Kidney glomerular epithelial cell (primary cell): ENCODE measurements at regions not wholly inside any gene's neighbourhood (a gene's known extent, or its start where the extent isn't known, plus 50 kb on each side); places are given as distances from the start of the nearest gene placed in this dataset.

Experiments
- DNase-seq: peaks from one replicate; lab custom pipeline; 2025; lab: John Stamatoyannopoulos, UW

DNA sequence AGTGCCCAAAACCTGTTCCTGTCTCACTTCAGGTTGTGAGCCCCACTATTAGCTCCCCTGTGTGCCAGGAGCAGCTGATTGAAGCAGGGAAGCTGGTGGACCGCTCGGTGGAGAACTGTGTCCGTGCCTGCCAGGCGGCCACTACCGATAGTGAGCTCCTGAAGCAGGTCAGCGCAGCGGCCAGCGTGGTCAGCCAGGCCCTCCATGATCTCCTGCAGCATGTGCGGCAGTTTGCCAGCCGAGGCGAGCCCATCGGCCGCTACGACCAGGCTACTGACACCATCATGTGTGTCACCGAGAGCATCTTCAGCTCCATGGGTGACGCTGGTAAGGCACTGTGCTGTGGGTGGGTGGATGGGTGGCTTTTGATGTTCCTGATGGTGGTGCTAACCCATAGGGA, 334.1 kb upstream of the TPM1 start:
- DNase-seq = no peak

DNA sequence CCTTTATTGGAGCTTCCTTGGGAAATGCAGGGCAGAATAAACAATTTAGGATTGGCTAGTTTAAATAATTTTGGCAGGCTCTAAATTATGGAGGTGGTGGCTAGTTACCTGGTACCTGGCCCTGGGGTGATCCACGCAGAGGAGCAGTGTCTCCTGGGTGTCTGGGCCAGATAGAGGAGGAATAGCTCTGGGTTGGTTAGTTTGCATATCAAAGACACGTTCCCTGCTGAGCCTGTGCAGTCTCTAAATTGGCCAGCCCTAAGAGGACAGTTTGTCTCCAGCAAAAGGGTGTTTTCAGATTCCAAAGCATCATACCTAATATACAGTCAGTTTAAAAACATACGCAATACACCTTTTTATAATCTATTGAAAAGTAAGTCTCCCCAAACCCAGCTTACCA, 333.3 kb upstream of the TPM1 start:
- no peak for DNase-seq

DNA sequence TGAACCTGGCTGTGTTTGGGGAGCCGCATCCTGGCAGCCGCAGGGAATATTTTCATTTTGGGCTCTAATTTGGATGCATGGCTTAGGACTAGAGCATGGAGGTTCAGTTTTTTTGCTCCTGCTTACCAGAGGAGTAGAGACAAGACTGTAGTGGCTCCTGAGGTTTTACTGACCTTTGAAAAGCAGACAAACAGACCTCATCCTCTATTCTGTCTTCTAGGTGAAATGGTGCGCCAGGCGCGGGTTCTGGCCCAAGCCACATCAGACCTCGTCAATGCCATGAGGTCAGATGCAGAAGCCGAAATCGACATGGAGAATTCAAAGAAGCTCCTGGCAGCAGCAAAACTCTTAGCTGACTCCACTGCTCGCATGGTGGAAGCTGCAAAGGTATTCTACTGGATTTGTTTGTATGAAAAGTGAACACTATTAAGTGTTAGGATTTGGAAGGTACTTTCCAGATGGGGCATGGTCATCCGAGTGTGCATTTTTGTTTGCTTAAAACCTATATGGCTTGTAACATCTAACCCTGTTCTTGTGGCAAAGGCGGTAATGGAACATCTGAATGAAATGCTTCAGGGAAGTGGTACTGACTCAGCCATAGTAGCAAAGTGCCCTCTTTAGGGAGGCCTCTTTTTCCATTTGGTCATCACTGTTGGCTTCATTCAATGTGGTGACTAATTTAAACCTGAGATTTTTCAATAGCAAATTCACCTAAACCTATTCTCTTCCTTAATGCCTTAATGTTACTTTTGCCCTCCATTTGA, 330.7 kb upstream of the TPM1 start:
- no peak for DNase-seq

DNA sequence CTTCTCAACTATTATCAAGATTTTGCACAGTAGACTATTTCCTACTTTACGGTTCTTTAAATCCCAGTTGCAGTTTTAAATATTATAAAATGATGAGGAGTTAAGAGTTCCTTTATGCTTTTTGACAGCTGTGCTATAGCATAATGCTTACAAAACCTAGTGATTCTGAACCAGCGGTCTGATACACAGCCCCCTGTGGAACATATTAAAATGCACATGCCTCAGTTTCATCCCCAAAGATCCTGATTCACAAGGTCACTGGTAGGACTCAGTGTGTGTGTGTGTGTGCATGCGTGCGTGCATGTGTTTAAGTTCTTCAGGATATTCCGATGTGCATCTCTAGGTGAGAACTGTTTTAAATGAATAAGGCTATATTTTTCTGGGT, 330.1 kb upstream of the TPM1 start:
- no peak for DNase-seq

DNA sequence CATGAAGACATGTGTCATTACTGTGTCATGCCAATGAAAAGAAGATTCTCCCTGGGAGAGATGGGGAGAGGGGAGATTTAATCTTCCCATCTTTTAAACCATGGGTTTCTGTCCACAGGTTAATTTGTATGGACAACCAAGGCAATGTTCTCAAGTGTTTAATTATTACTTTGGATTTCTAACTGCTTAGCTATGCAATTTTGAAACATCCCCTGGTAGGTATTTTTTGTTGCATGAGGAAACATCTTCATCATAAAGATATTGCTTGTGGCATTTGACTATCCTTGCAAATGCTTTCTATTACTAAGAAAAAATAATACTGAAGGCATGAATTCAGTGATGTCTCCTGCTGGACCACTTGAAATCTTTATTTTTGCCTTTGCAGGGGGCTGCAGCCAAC, 326.6 kb upstream of the TPM1 start:
- no peak for DNase-seq

- no peak for DNase-seq
These were observed 325.1 kb upstream of the TPM1 start for GRCh38 chr15:62717496-62717895.

DNA sequence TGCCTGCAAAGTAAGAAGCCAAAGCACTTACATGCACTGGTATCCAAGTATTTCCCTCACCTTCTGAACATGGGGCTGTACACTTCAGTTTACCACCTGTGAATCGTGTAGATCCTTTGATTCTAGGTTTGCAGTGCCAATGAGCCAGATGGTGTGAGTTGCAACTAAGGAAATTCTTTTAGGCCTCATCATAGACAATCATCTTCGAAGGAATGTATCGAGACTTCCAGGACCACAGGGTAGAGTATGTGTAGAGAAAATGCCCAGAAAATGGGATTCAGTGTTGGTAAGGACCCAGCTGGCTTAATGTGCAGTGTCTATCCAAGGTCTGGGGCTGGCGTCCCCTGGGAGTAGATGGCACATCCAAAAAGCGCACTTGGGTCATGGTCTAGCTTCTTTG, 323.2 kb upstream of the TPM1 start:
- DNase-seq = no peak

DNA sequence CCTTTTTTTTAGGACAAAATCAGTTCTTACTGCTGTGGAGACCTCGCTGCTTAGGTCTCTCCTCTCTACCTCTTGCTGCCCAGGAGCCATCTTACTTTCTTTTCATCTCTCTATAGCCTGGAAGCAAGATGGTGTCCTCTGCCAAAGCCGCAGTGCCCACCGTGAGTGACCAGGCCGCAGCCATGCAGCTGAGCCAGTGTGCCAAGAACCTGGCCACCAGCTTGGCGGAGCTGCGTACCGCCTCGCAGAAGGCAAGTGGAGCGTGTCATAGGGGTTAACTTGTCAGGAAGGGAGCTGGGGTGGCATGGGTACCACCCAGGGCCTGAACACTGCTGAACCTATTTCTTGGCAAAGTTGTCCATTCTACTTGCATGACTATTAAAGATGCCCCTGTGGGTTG, 320.3 kb upstream of the TPM1 start:
- no peak for DNase-seq

GRCh38 chr15:62726461-62726860, 316.1 kb upstream of the TPM1 start:
- DNase-seq = no peak

DNA sequence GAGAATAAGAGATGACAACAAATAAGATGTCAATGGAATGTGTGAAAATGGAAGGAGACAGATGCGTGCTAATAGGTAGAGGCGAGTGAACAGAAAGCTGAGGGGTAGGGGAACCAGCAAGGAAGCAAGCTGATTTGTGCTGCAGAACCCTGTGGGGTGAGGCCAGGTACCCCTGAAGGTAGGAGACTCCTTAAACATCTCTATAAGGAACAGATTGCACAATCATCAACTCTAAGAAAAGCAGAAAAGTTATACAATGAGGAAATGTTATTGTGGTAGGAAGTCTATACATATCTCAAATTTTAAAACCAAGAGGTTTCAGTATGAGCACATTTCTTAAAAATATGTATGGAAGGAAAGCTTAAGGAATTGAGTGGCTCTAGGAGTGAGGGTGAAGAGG, 315.0 kb upstream of the TPM1 start:
- DNase-seq = no peak

DNA sequence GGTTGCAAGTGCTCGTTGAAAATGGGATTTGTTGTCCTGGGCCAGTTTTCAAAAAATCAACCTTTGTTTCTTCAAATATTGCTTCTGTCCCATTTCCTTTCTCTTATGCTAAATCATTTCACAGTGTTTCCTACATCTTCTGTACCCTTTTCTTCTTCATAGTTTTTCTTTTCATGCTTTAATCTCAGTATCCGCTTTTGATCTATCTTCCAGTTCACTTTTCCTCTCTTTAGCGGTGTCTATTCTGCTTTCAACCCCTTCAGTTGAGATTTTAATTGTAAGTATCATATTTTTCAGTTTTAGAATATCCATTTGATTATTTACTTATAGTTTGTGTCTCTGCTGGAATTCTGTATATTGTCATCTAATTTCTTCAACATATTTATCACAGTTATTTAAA, 311.7 kb upstream of the TPM1 start:
- DNase-seq = no peak

DNA sequence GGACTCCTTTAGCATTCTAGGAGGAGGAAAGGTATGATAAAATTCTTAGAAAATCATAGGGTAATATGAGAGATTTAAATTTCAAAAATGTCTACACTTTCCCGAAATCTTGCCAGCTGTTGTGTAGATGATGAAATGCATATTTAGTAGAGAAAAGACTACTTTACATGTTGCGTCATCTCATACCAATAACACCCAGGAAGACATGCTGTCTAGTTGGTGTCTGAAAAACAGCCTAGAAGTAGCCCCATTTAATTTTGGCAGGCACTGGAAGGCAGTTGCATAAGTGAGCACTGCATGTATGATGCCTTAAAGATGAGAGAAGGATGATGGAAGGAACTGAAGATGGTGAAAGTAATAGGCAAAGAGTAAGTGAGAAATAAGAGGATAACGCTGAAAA, 310.5 kb upstream of the TPM1 start:
- no peak for DNase-seq

DNA sequence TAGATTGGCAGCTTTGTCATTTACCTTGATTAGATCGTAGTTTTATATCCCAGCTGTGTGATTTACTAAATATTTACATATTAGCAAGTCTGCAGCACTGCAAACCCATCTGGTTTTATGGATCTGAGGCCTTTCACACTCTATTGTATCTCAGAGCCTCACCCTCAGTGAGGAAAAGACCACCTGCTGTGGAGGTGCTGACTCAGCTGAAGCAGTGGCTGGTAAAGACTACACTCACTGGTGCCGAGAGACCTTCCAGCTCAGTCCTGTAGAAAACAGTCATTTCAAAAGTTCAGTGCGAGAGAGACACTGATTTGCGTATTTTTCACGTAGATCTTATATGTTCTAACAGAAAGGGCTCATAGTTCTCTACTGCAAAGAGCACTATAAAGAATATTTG, 307.8 kb upstream of the TPM1 start:
- DNase-seq = no peak

DNA sequence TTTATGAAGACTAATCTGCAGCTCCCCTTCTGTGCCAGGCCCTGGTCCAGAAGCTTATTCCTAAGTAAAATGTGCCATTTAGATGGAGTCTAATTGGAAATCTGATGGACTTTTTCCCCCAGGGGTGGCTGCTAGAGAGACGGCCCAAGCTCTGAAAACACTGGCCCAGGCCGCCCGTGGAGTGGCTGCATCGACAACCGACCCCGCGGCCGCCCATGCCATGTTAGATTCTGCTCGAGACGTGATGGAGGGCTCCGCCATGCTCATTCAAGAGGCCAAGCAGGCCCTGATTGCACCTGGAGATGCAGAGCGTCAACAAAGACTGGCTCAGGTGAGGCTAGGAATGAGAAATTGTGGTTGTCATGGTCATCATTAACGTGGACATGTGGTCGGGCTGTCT, 305.8 kb upstream of the TPM1 start:
- DNase-seq = no peak

- DNase-seq = no peak
These were observed 305.0 kb upstream of the TPM1 start for GRCh38 chr15:62737551-62737950.

GRCh38 chr15:62739082-62739481, 303.5 kb upstream of the TPM1 start:
- peak; percentile 81 for DNase-seq

DNA sequence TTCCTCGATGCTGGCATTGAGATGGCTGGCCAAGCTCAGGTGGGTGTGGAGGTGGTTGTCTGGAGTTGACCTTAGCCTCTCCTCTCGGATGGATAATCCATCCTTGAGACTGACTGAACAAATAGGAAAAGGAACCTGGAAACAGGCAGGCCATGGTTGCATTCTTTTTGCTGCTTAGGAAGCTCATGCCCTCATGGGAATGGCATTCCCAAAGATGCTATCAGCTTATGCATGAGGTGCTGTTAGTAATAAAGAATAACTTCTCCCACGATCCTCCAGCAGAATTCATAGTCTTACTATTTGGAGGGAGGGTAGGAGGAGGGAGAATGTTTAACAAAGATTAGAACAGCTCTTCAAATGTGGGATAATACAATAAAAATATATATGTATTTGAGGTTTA, 303.0 kb upstream of the TPM1 start:
- peak; percentile 73 for DNase-seq

GRCh38 chr15:62740141-62741004, 302.2 kb upstream of the TPM1 start:
- no peak for DNase-seq

- DNase-seq = no peak
These were observed 301.4 kb upstream of the TPM1 start for GRCh38 chr15:62741106-62741505.

GRCh38 chr15:62742409-62743171, 300.0 kb upstream of the TPM1 start:
- peak; percentile 71 for DNase-seq

- DNase-seq = no peak
These were observed 296.8 kb upstream of the TPM1 start for GRCh38 chr15:62745621-62746225.

DNA sequence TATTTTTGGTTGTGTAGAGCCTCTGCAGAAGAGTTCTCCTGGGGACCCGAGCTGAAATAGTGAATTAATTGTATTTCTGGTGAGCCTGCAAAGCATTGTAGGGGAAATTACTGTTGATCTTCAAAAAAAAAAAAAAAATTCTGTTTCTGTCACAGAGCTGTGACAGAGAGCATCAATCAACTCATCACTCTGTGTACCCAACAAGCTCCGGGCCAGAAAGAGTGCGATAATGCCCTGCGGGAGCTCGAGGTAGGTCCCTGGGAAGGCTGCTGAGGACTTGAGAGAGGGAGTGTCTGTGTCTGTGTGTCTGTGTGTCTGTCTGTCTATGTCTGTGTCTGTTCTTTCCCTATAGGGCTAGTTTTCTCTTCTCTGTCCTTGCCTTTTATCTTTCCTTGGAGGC, 294.4 kb upstream of the TPM1 start:
- no peak for DNase-seq
